NCI-H187 (cell line): ENCODE measurements at regions not wholly inside any gene's neighbourhood (a gene's known extent, or its start where the extent isn't known, plus 50 kb on each side); places are given as distances from the start of the nearest gene placed in this dataset.
"Not testable (repeated sequence)": the region's sequence is repeated elsewhere in the genome, so short reads cannot be mapped to it uniquely, and the experiment has no call there.

Source experiments
- DNase-seq, 2 experiments: peaks; one replicate each; lab custom pipeline; 2025; lab: John Stamatoyannopoulos, UW

- no peak for DNase-seq
Observed at GRCh38 chr13:54004026-54004699, 975.5 kb downstream of the OLFM4 start.

- DNase-seq = no peak
Observed at GRCh38 chr13:54016542-54016941, 987.9 kb downstream of the OLFM4 start.

GRCh38 chr13:54018485-54018884 is 989.9 kb downstream of the OLFM4 start:
- DNase-seq = no peak

GRCh38 chr13:54029226-54029625 is 1000.6 kb downstream of the OLFM4 start:
- DNase-seq = no peak

GRCh38 chr13:54029720-54030119 is 1001.1 kb downstream of the OLFM4 start:
- DNase-seq = no peak

GRCh38 chr13:54033323-54033861 is 1004.8 kb downstream of the OLFM4 start:
- no peak for DNase-seq

GRCh38 chr13:54034047-54034446 is 1005.4 kb downstream of the OLFM4 start:
- no peak for DNase-seq

GRCh38 chr13:54057416-54057815 is 1028.8 kb downstream of the OLFM4 start:
- DNase-seq = not testable (repeated sequence)

GRCh38 chr13:54069958-54070357 is 1041.3 kb downstream of the OLFM4 start:
- DNase-seq = not testable (repeated sequence)

- DNase-seq = no peak
Observed at GRCh38 chr13:54077569-54077968, 1049.0 kb downstream of the OLFM4 start.

DNA sequence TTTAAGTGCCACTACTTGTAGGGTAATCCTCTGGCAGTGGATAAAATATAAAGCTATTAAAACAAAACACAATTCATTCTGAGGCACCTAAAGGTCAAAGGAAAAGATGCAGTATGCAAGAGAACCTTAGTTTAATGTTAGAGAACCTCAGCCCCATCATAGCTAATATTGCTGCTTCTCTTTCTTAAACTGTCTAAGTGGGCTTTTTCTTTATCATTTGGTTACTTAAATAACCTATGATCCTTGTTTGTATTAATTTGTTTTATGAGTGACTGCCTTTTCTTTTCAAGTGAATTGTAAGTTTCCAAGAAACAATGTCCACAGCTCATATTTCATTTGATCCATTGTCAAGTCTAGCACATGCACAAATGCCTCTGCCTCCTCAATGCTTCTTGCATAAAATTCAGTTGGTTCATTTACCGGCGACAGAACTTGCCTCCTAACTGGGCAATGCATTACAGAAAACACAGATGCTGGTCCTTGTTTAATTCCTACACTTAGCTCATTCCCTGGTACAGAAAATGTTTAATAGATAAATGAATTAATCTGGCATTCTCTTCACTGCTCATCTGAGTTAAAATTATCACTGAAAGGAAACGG is 1049.8 kb downstream of the OLFM4 start:
- no peak for DNase-seq

DNA sequence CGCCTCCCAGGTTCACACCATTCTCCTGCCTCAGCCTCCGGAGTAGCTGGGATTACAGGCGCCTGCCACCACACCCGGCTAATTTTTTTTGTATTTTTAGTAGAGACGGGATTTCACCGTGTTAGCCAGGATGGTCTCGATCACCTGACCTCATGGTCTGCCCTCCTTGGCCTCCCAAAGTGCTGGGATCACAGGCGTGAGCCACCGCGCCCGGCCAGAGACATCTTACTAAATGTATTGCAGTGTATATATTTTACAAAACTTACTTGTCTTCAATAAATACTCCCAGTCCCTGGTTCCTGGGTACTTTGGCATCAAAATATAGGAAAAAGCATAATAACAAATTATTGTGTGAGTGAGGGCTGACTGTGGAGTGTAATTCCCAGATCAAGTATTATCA is 1053.7 kb downstream of the OLFM4 start:
- DNase-seq = not testable (repeated sequence)

- no peak for DNase-seq
Observed at GRCh38 chr13:54091884-54092283, 1063.3 kb downstream of the OLFM4 start.

- no peak for DNase-seq
Observed at GRCh38 chr13:54092686-54093085, 1064.1 kb downstream of the OLFM4 start.

- no peak for DNase-seq
Observed at GRCh38 chr13:54110597-54110996, 1082.0 kb downstream of the OLFM4 start.

DNA sequence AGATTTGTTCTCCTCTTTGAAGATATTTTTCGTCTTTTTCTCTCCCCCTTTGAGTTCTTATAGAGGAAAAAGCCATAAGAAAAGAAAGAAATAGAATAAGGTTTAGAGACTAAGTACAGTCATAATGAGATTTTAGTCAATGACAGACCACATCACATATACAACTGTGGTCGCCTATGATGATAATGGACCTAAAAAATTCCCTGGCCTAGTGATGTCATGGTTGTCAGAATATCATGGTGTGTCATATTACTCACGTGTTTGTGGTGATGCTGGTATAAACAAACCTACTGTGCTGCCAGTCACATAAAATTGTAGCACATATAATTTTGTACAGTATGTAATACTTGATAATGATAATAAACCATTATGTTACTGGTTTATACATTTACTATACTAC is 1096.1 kb downstream of the OLFM4 start:
- DNase-seq = no peak

DNA sequence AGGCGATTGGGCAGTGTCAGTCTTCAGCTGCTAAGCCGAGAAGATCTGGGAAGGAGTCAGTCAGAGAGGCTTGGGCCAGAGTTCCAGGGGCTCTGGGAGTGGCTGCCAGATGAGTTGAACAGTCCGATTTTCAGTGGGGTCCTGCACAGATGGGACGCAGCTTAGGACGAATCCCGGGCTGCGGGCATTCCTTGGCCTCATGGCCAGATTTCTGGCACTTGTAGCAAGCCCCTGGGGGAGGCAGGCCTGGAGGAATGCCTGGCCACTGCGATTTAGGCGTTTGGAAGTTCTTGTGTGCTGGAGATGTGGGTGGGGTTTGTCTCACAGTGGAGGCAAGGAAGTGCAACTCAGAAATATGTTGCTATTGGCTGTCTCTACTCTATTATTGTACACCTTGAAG is 1102.3 kb downstream of the OLFM4 start:
- DNase-seq = not testable (repeated sequence)

DNA sequence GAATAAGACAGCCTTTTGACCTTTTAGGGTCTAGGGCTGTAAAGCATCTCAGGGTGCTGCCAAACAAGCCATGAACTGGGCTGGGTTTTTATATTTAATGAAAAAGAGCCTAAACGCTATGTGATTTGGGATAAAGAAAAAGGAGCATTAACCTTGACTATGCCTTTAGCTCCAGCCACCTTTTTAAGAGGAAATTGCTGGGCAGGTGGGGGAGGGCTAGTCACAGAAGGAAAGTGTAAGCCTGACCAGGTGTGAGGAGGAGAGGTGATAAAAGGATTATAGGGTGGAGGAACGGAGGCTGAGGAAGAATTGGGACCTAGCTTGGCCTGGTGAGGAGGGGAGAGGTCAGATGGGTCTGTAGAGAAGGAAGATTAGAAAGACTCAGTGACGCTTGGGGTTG is 1102.8 kb downstream of the OLFM4 start:
- DNase-seq = not testable (repeated sequence)

GRCh38 chr13:54132127-54132526 is 1103.5 kb downstream of the OLFM4 start:
- not testable (repeated sequence) for DNase-seq

DNA sequence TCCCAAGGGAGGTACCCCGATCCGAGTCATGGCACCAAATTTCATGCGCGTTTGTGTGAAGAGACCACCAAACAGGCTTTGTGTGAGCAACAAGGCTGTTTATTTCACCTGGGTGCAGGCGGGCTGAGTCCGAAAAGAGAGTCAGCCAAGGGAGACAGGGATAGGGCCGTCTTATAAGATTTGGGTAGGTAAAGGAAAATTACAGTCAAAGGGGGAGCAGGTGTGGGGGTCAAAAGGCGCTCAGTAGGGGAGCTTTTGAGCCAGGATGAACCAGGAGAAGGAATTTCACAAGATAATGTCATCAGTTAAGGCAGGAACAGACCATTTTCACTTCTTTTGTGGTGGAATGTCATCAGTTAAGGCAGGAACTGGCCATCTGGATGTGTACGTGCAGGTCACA is 1104.1 kb downstream of the OLFM4 start:
- not testable (repeated sequence) for DNase-seq

GRCh38 chr13:54133746-54134145 is 1105.1 kb downstream of the OLFM4 start:
- no peak for DNase-seq

- no peak for DNase-seq
Observed at GRCh38 chr13:54144828-54145227, 1116.2 kb downstream of the OLFM4 start.

DNA sequence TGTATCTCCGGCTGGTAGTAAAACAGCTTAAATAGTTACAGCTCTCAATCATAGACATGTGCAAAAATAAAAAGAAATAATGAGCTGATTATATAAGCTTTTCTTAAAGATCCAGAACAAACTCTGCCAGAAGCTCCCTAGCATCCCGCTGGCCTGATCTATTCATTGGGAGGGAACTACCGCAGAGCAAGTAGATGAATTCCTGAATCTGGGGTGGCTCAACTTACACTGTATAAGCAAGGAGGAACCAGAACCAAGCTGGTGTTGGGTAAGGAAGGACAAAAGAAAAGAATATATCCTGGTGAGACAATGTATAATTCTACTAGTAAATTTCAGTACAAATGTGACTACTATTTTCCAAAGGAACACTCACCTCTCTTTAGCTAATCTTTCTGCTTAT is 1122.2 kb downstream of the OLFM4 start:
- no peak for DNase-seq

GRCh38 chr13:54162069-54162468 is 1133.5 kb downstream of the OLFM4 start:
- no peak for DNase-seq
